Activated CD8-positive, alpha-beta T cell treated with anti-CD3 and anti-CD28 coated beads for 36 hours (primary cell): ENCODE measurements at regions not wholly inside any gene's neighbourhood (a gene's known extent, or its start where the extent isn't known, plus 50 kb on each side); places are given as distances from the start of the nearest gene placed in this dataset.
A peak's percentile ranks its signal among the peaks of the same experiment; 100 is the strongest.

ENCODE experiments used
- ATAC-seq: fragments of 200-7000 bp; cut with Tn5 transposase; one replicate; pipeline ENCODE4 v1.10.0; 2021; ENCODE audit warnings: mild to moderate bottlenecking, moderate library complexity
- CTCF ChIA-PET: fragments of 350-600 bp; sonication (Branson Sonifier 250); formaldehyde crosslinking; loops from one replicate; lab custom pipeline; 2021; ENCODE audit warnings: antibody characterized with exemption; lab: Charles Lee
- POLR2A ChIA-PET: fragments of 350-600 bp; sonication (Branson Sonifier 250); formaldehyde crosslinking; loops from one replicate; lab custom pipeline; 2021; ENCODE audit warnings: antibody characterized with exemption; lab: Charles Lee
- DNase-seq: peaks from one replicate; pipeline ENCODE4 v3.0.0-alpha.2; 2020
- H3K27ac Mint-ChIP-seq: one replicate; pipeline ENCODE4 v1.8.0; 2021; ENCODE audit warnings: mild to moderate bottlenecking, mixed read lengths
- H3K27me3 Mint-ChIP-seq: one replicate; pipeline ENCODE4 v1.8.0; 2021; ENCODE audit warnings: mixed read lengths
- H3K36me3 Mint-ChIP-seq: one replicate; pipeline ENCODE4 v1.8.0; 2021; ENCODE audit warnings: low read depth, mixed read lengths
- H3K4me1 Mint-ChIP-seq: one replicate; pipeline ENCODE4 v1.8.0; 2021; ENCODE audit warnings: low read depth, mixed read lengths
- H3K4me3 Mint-ChIP-seq: one replicate; pipeline ENCODE4 v1.8.0; 2021; ENCODE audit warnings: mild to moderate bottlenecking, moderate library complexity, mixed read lengths
- H3K9me3 Mint-ChIP-seq: one replicate; pipeline ENCODE4 v1.8.0; 2021; ENCODE audit warnings: mixed read lengths
- CTCF ChIP-seq: fragments of 200-600 bp; IDR thresholded peaks from one replicate; pipeline ENCODE4 v1.8.0; 2022; ENCODE audit warnings: antibody characterized with exemption, mild to moderate bottlenecking
- intact Hi-C: fragments of 100-400 bp; cut with micrococcal nuclease; formaldehyde crosslinking; loops from one replicate; pipeline ENCODE4 v1.10.0; 2022

GRCh38 chr2:239895116-239895515 lies 130.0 kb downstream of the NDUFA10 start:
- POLR2A ChIA-PET: no interaction called here
- DNase-seq (no peak), ATAC-seq (no peak)
- Mint-ChIP-seq H3K27me3 (peaks cover 10% of the 10 kb centered on the region), H3K4me1 (no peaks in the 10 kb centered on the region), H3K36me3 (no peaks in the 10 kb centered on the region), H3K27ac (no peak overlapping the region), H3K4me3 (no peak overlapping the region), H3K9me3 (no peaks in the 10 kb centered on the region)
- intact Hi-C loops: no loop called here
- no peak for TF ChIP-seq CTCF
- CTCF ChIA-PET: no interaction called here

DNA sequence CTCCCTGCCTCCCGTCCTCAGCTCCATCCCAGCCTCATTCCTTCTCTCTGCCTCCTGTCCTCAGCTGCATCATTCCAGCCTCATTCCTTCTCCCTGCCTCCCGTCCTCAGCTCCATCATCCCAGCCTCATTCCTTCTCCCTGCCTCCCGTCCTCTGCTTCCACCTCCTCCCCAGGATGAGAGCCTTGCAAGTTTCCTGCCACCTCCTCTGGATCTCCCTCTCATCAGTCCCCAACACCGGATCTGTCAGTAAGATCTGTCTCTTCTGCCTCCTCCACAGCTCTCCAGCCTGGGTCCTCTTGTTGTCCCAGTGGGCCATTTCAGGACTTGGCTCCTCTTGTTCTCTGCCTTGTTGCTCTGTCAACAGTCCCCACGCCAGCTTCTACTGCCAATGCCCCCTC lies 130.9 kb downstream of the NDUFA10 start:
- no peak for TF ChIP-seq CTCF
- Mint-ChIP-seq H3K36me3 (no peaks in the 10 kb centered on the region), H3K27me3 (peaks cover 8% of the 10 kb centered on the region), H3K4me1 (no peaks in the 10 kb centered on the region), H3K27ac (no peak overlapping the region), H3K9me3 (no peaks in the 10 kb centered on the region), H3K4me3 (no peak overlapping the region)
- intact Hi-C loops: no loop called here
- POLR2A ChIA-PET: no interaction called here
- no peak for ATAC-seq
- no peak for DNase-seq
- CTCF ChIA-PET: interaction anchor here (1.3 kb wide), 1 partner anchor 9 kb away, joined by 5 read pairs; no protein-coding TSS in a partner anchor

DNA sequence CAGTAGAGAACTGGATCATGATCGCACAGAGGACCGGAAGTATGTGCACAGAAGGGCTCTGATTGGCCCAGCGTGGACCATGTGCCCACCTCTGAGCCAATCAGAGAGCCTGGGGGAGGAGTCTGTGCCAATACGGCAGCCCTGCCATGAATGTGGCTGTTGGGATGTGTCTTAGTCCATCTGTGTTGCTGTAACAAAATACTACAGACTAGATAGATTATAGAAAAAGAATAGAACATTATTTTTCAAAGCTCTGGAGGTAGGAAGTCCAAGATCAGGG lies 132.0 kb downstream of the NDUFA10 start:
- ChIA-PET POLR2A (no interaction called here), CTCF (interaction anchor here (0.7 to 1.3 kb wide), 2 partner anchors 8 to 47 kb away, joined by 3 to 5 read pairs; no protein-coding TSS in a partner anchor)
- H3K36me3 Mint-ChIP-seq: no peaks in the 10 kb centered on the region
- intact Hi-C loops: no loop called here
- H3K4me1 Mint-ChIP-seq: no peaks in the 10 kb centered on the region
- no peaks in the 10 kb centered on the region for H3K9me3 Mint-ChIP-seq
- ATAC-seq (peak; percentile 58), DNase-seq (no peak)
- no peak overlapping the region for H3K4me3 Mint-ChIP-seq
- H3K27ac Mint-ChIP-seq: no peak overlapping the region
- H3K27me3 Mint-ChIP-seq: peaks cover 8% of the 10 kb centered on the region
- no peak for TF ChIP-seq CTCF

- intact Hi-C loops: no loop called here
- DNase-seq (no peak), ATAC-seq (no peak)
- ChIA-PET CTCF (no interaction called here), POLR2A (no interaction called here)
- Mint-ChIP-seq H3K27ac (no peak overlapping the region), H3K4me3 (no peak overlapping the region), H3K9me3 (no peaks in the 10 kb centered on the region), H3K36me3 (no peaks in the 10 kb centered on the region), H3K4me1 (no peaks in the 10 kb centered on the region), H3K27me3 (peaks cover 8% of the 10 kb centered on the region)
- TF ChIP-seq CTCF: no peak
These were observed 132.5 kb downstream of the NDUFA10 start for GRCh38 chr2:239892441-239893235.

GRCh38 chr2:239891698-239892097 lies 133.4 kb downstream of the NDUFA10 start:
- no peak overlapping the region for H3K27ac Mint-ChIP-seq
- no peaks in the 10 kb centered on the region for H3K36me3 Mint-ChIP-seq
- DNase-seq: no peak
- H3K9me3 Mint-ChIP-seq: peaks cover 2% of the 10 kb centered on the region
- POLR2A ChIA-PET: no interaction called here
- intact Hi-C loops: no loop called here
- peaks cover 8% of the 10 kb centered on the region for H3K27me3 Mint-ChIP-seq
- TF ChIP-seq CTCF: no peak
- CTCF ChIA-PET: interaction anchor here (1.3 kb wide), 1 partner anchor 252 kb away, joined by 3 read pairs; no protein-coding TSS in a partner anchor
- H3K4me1 Mint-ChIP-seq: no peaks in the 10 kb centered on the region
- no peak for ATAC-seq
- H3K4me3 Mint-ChIP-seq: no peak overlapping the region
